SHP77 treated with DMSO at 0.1 percent for 48 hours (cell line): ENCODE measurements at regions not wholly inside any gene's neighbourhood (a gene's known extent, or its start where the extent isn't known, plus 50 kb on each side); places are given as distances from the start of the nearest gene placed in this dataset.

Experiments
- DNase-seq: peaks from one replicate; lab custom pipeline; 2025; lab: John Stamatoyannopoulos, UW

- no peak for DNase-seq
These were observed 80.7 kb downstream of the TET3 start for GRCh38 chr2:74065456-74065855.

DNA sequence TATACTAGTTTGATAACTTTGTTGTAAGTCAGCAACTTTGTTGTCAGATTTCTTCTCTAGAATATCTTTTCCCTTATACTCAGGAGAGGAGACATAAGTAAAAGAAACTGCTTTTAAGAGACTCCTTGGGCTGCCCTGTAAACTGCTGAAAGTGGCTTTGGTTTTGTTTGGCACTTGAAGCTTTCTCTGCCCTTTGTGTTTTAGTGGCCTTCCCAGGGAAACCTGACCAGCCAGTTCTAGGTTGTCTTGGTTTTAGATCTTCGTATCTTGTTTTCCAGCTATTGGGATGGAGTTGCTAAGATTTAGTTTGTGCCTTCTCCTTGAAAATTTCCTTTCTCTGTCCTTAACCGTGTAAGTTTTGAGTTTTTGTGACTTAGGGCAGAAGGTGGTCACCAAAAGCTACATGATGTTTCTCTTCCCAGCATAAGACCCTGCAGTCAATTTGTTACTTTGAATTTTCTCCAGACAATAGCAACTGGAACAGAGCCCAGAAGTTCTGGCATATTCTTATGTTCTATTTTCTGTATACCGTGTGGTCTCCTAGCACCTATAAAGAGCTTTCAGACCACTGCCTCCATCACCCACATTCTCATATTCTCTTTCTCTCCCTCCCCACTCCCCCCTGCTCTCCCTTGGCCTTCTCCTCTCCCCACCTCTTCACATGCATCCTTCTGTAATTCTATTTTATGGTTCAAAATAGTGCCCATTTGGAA is 81.1 kb downstream of the BOLA3 start:
- DNase-seq: no peak

DNA sequence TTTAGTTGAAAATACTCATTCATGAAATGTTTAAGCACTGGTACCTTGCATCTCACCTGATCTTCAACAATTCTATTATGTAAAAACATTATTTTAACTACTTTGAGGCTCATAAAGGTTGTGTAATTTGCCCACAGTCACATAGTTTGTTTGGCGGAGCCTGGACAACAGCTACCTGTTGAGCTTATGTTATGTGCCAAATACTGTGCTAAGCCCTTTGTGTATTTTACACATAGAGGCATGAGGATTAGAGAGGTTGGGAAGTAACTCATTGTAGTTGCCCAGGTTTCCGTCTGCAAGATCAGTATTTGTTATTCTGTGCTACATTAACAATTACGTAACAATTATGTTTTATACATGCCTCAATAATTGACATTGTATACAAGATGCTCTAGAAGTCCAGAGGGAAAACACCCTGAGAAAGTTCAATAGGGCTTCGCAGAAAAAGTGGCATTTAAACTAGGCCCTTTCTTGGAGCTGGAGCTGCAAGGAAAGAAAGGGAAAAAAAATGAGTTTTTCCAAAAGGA is 80.4 kb downstream of the BOLA3 start:
- DNase-seq: no peak

DNA sequence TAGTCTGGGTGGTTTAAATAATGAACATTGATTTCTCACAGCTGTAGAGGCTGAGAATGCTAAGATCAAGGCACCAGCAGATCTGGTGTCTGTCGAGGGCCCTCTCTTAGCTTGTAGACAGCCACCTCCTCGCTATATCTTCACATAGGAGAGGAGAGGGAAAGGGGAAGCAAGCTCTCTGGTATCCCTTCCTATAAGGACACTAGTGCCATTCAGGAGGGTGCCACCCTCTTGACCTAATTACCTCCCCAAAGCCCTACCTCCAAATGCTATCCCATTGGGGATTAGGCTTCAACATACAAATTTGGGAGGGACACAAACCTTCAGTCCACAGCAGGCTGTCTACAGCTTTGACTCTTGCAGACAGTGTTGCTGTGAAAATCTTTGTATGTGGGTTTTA is 76.7 kb downstream of the BOLA3 start:
- DNase-seq: no peak

- DNase-seq: no peak
These were observed 76.3 kb downstream of the BOLA3 start for GRCh38 chr2:74071426-74071825.

- DNase-seq: no peak
These were observed 75.1 kb downstream of the BOLA3 start for GRCh38 chr2:74072565-74072964.

DNA sequence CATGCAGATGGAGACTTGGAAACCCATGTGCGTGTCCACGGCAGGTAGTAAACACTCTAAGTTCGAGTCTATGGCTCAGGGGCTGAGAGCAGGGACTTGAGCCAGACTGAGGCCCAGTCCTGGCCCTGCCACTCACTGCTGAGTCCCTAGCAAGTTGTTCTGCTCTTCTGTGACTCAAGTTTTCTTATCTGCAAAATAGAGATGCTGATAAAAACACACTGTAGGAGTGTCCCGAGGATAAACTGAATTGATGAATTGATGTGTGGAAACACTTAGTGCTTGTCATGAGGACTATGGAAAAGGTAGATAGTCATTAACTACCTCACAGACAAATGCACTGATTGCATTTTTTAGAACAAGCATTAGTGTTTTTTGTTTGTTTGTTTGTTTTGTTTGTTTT is 73.2 kb downstream of the BOLA3 start:
- no peak for DNase-seq

- DNase-seq: no peak
These were observed 71.6 kb downstream of the BOLA3 start for GRCh38 chr2:74076074-74076470.

GRCh38 chr2:74077636-74078035 is 70.1 kb downstream of the BOLA3 start:
- no peak for DNase-seq

GRCh38 chr2:74078466-74078865 is 69.2 kb downstream of the BOLA3 start:
- no peak for DNase-seq

- DNase-seq: no peak
These were observed 68.0 kb downstream of the BOLA3 start for GRCh38 chr2:74079522-74080341.

GRCh38 chr2:74080346-74080745 is 67.4 kb downstream of the BOLA3 start:
- no peak for DNase-seq

DNA sequence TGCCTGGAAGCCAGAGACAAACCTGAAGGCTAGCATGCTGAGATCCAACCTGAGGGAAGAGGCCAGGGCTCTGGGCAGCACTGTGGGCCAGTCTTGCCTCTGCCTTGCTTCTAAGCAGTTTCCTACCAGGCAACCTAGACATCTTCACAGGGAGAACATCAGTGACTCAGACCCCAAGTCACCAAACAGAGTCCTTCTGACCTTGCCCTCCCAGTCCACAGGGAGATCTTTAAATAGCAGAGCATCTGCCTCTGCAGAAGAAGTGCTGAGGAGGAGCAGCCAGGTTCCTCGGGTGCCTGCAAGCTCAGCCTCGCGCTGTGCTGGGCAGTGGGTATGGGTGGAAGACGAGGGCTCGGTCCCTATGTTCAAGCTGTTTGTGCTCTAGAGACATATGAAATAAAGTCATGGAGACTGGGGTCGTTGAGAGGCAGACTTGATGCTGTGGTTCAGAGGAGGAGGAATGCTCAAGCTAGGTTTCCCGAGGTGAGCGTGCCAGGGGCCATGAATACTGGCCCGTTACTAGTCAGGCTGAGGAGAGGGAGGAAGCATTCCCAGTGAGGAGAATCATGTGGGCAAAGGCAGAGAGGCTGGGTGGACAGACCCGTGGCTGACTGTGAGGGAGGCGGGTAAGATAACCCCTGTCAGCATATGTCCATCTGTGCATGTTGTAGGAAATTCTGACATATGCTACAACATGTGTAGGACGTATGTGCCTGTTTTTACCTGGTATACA is 66.5 kb downstream of the BOLA3 start:
- DNase-seq: no peak

- DNase-seq: no peak
These were observed 66.0 kb downstream of the BOLA3 start for GRCh38 chr2:74081763-74082110.

DNA sequence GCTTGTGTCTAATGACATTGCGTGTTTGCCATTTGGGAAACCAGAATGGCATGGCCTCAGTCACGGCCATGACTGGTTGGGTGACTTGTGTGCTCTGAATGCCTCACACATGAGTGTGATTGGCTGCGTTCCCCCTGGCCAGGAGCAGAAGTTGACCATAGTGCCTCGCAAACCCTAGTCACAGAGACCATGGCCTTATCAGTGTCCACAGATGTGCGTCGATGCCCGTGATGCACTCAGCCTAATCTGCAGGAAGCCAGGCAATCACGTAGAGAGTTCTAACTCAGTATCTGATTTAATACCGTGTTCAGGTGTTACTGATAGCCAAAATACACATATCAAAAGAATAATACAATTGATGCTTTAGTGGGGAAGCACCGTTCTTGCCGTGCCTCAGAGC is 64.0 kb downstream of the BOLA3 start:
- no peak for DNase-seq
